ENCODE measurements at regions not wholly inside any gene's neighbourhood (a gene's known extent, or its start where the extent isn't known, plus 50 kb on each side); places are given as distances from the start of the nearest gene placed in this dataset.
"Not testable (repeated sequence)": the region's sequence is repeated elsewhere in the genome, so short reads cannot be mapped to it uniquely, and the experiment has no call there.

DNA sequence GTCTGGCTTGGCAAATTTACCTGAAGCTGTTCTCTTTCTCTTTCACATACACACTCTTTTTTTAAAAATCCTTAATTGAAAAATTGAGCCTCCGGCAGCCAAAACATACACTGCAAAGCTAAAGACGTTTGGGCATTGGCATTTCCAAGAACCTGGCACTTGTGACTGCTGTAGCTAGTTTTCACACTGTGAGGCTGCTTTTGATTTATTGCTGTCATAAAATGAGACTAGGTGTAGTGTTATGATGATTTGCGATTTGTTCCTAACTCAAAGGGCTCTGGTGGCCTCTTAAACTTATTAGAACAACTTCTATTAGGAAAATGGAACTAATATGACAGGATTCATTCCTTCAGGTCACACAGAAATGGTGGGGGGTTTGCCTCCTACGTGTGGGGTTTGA lies 377.1 kb upstream of the FAR2 start:
- TF ChIP-seq POLR2A (IDR thresholded peaks at IDR 0.05; ENCODE audit: low read length) (no peak), GATA1 (IDR thresholded peaks at IDR 0.05; ENCODE audit: low read depth, low read length) (no peak)
- no peak for DNase-seq

DNA sequence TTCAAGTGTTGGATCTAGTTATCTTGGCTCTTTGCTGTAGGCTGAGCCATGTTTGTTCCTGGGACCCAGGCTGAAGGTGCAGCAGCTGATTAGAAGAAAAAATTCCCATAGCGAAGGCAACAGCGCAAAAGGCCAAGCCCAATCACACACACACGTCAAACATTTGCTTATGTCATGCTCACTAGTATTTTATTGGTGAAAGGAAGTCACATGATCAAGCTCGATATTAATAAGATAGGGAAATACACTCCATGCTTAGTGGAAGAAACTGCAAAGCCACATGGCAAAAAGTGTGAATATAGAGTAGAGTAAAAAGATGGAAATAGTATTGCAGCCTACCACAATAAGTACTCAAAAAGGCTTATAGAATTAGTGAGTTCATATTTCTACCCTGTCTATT lies 373.5 kb upstream of the FAR2 start:
- no peak for DNase-seq
- TF ChIP-seq POLR2A (IDR thresholded peaks at IDR 0.05; ENCODE audit: low read length) = no peak
- TF ChIP-seq GATA1 (IDR thresholded peaks at IDR 0.05; ENCODE audit: low read depth, low read length) = no peak

DNA sequence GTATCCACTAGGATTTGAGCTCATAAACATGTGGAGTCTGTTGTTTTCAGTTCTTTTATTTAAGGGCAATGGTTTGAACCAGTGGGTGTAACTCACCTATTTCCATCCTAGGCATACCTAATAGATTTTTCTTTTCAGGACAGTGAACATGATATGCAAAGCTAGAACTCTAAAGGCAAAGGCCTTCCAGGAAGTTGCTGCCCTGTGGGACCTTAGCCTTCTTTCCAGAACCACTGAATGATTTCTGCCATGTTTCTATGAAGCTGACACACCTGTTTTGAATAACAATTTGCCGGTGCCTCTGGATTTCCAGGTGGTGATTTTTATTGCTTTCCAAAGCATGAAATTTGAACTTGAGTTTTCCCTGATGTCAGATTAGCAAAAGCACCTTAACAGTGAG lies 372.9 kb upstream of the FAR2 start:
- TF ChIP-seq POLR2A (IDR thresholded peaks at IDR 0.05; ENCODE audit: low read length) (no peak), GATA1 (IDR thresholded peaks at IDR 0.05; ENCODE audit: low read depth, low read length) (no peak)
- DNase-seq = no peak

DNA sequence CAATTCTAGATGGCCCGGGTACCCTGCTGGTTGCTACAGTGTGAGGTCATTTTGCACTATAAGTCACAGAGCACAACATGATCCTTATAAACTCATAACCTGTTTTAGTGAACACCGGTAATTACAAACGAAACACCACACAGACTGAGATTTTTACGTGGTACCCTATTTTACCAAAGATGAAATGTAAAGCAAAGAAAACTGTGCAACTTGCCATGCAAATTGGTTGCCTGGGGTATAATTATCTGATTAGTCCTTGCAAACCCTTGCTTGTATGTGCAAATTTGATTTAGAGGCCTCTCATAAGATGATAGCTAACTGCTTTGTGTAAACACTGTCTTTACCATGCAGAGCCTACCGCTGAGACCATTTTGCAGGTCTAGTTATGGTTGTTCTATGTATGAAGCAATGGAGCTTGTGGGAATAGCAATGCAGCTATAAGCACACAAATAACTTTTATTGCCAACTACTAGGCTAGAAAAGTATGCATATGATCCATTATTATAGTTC lies 372.1 kb upstream of the FAR2 start:
- DNase-seq = no peak
- no peak for TF ChIP-seq POLR2A (IDR thresholded peaks at IDR 0.05; ENCODE audit: low read length)
- TF ChIP-seq GATA1 (IDR thresholded peaks at IDR 0.05; ENCODE audit: low read depth, low read length) = no peak

DNA sequence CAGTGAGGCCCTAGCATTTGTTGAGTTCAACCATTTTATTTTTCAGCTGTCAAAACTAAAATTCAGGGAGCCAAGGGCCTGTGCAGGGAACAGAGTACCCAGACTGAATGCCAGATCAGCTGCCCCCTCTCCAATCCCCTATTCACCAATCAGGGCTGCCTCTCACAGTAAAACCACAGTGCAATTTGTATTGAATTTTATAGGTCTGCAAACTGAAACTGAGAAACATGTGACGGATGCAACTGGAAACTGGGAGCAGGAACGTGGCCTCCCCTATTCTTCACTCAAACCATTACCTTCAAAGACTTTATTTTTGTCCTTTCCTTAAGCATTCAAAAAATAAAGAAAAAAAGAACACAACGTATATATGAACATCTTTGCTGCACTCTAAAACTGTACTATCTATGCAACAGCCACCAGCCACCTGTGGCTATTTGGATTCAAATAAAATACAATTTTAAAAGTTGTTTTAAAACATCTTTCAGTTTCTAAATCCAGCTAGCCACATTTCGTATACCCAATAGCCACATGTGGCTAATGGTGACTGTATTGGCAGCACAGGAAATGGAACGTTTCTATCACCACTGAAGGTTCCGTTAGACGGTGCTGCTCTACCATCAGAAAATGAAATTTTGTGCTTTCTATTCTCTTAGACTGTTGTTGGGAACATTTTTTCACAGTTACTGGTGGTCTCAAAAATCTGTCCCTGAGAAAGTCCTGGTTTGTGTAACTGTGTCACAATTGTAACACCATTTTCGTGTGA lies 371.3 kb upstream of the FAR2 start:
- no peak for DNase-seq
- TF ChIP-seq GATA1 (IDR thresholded peaks at IDR 0.05; ENCODE audit: low read depth, low read length) (no peak), POLR2A (IDR thresholded peaks at IDR 0.05; ENCODE audit: low read length) (no peak)

DNA sequence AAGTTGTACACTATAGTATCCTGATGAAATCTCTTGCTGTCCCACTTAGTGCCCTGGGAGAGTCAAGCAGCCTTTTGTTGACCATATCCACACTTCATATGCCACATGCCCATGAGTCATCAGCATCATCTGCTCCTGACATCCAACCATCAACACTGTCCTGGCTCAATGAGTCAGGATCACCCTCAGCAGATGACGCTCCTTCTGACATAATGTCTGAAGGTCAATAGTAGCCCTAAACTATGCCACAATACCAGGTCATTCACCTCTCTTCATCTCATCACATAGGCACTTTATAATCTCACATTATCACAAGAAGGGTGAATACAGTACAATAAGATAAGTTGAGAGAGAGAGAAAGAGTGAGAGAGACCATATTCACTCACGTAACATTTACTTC lies 369.0 kb upstream of the FAR2 start:
- TF ChIP-seq POLR2A (IDR thresholded peaks at IDR 0.05; ENCODE audit: low read length) = no peak
- no peak for TF ChIP-seq GATA1 (IDR thresholded peaks at IDR 0.05; ENCODE audit: low read depth, low read length)
- peak in 1 of 2 experiments; percentile 13 for DNase-seq

DNA sequence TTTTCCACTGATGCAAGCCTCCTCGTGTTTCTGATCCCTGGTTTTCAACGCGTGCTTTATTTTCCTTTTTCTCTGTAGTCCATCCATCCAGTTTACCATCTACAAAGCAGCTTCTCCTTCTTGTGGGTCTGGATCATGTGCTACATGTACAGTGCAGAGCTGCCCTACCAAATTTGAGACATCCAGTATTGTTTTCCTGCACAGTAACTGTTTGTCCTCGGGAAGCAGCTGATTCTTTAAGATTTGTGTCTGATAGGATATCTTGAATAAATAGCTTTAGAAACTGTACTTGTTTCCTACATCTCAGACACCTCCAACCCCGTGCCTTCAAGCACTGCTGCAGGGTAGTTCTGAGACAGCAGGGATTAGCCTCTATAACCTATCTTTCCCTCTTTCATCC lies 368.1 kb upstream of the FAR2 start:
- TF ChIP-seq POLR2A (IDR thresholded peaks at IDR 0.05; ENCODE audit: low read length) (no peak), GATA1 (IDR thresholded peaks at IDR 0.05; ENCODE audit: low read depth, low read length) (no peak)
- DNase-seq = no peak

DNA sequence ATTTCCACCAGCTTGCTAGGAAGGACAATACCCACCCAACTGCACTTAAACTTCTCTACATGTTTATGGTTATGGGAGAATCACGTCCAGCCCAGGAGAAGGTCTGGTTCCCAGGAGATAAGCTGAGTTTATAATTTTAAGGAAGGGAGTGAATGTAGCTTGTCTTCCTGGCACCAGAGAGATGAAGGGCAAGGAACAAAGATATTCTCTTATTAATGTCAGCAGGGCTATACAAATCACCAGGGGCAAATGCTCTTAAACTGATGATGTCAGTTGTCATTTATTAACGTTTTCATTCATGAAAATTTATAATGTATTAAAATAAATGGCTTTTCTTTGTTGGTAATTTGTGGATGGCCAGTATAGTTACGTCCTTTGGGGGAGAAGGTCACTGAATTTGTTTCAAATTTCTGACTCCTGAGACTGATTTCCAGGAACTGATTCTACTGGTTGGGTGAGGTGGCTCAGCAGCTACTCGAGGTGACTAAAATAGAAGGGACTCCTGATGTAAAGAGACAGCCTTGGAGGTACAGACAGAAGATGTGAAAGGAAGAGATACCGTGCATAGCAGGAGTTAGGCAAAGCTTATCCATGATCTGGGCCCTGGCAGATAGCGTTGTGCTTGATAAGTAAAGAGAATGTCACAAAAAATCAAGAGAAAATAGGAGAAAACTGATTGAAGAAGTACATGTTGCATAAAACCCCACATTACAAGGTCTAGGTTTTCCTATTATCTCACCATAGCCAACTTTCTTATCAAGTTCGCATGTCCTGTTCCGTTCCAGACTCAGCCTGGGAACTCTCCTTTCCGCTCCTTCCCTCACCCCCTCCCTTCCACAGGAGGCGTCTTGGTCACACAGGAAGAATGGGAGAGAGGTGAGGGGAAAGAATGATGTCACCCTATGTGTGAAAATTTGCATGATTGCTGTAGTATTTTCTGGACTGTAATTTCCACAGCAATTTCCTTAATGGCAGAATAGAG lies 367.1 kb upstream of the FAR2 start:
- no peak for DNase-seq
- TF ChIP-seq POLR2A (IDR thresholded peaks at IDR 0.05; ENCODE audit: low read length) (no peak), GATA1 (IDR thresholded peaks at IDR 0.05; ENCODE audit: low read depth, low read length) (no peak)

DNA sequence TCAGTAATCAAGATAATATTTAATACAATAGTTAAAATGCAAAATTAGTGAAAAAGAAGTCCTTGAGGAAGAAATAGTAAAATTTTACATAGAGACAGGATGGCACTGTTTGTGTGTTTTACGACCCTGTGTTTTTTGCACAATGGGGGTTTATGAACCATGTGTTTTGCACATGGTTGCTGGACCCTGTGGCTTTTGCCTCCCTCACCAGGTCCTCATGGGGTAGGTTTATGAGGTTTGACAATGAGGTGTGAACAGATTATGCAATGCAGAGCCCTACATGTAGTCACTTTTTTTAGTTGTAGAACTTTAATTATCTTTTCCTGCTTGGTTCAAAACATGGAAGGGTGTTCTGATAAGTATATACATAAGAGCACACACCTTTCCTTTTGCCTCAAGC lies 366.3 kb upstream of the FAR2 start:
- no peak for TF ChIP-seq POLR2A (IDR thresholded peaks at IDR 0.05; ENCODE audit: low read length)
- no peak for TF ChIP-seq GATA1 (IDR thresholded peaks at IDR 0.05; ENCODE audit: low read depth, low read length)
- no peak for DNase-seq

DNA sequence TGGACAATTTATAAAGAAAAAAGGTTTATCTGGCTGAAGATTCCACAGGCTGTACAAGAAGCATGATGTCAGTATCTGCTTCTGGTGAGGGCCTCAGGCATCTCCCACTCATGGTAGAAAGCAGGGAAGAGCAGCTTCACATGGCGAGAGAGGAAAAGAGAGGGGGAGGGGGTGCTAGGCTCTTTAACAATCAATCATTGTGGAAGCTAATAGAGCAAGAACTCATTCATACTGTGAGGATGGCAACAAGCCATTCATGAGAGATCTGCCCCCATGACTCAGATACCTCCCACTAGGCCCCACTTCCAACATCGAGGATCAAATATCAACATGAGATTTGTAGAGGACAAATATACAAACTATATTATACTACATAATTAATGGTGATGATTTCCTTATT lies 361.9 kb upstream of the FAR2 start:
- DNase-seq = no peak
- TF ChIP-seq POLR2A (IDR thresholded peaks at IDR 0.05; ENCODE audit: low read length) (no peak), GATA1 (IDR thresholded peaks at IDR 0.05; ENCODE audit: low read depth, low read length) (no peak)

DNA sequence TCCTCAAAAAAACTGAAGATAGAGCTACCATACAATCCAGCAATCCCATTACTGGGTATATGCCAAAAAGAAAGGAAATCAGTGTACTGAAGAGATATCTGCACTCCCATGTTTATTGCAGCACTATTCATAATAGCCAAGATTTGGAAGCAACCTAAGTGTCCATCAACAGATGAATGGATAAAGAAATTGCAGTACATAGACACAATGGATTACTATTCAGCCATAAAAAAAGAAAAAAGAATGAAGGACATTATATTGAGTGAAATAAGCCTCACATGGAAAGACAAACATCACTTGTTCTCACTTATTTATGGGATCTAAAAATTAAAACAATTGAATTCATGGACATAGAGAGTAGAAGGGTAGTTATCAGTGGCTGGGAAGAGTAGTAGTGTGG lies 360.8 kb upstream of the FAR2 start:
- not testable (repeated sequence) for DNase-seq

DNA sequence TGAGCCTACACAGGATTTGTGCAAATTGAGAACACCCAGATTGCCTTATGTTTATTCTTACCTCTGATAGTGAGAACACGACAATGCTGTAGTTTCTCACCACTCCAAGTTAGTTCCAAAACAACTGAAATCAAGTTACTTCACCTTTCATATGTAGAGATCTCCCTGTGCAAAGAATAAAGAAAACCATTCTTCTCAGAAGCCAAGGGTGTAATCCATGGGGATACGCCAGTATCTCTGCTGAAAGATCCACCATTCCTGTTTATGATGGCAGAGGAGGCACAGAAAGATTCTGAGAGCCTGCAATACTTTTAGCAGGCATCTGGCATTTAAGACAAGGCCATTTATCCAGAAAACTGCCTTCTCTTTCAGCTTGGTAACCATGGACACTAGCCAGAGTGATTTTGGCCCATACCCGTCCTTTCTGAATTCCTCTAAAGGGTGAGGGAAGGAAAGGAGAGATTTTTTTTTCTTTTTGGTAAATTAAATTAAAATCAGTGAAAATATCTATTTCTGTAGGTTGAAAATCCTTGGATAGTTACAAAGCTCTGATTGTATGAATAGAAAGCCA lies 355.4 kb upstream of the FAR2 start:
- DNase-seq = no peak
- no peak for TF ChIP-seq GATA1 (IDR thresholded peaks at IDR 0.05; ENCODE audit: low read depth, low read length)
- no peak for TF ChIP-seq POLR2A (IDR thresholded peaks at IDR 0.05; ENCODE audit: low read length)

DNA sequence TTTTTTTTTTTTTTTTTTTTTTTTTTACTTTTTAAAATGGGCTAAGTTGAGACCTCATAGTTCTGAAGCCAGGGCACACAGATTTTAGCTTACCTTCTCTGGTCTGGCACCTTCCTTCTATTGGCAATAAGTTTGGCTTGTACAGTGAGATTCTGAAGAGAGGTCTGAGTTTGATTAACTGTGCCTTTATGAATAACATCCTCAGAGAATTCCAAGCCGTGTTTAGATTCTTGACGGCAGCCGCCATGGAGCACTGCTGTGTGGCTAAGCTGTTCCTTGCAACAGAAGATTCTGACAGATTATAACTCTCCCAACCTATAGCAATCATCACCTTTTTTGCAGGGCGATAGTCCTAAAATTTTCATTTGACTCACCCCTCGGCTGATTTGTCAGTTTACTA lies 354.9 kb upstream of the FAR2 start:
- TF ChIP-seq POLR2A (IDR thresholded peaks at IDR 0.05; ENCODE audit: low read length) = no peak
- TF ChIP-seq GATA1 (IDR thresholded peaks at IDR 0.05; ENCODE audit: low read depth, low read length) = no peak
- DNase-seq = no peak

DNA sequence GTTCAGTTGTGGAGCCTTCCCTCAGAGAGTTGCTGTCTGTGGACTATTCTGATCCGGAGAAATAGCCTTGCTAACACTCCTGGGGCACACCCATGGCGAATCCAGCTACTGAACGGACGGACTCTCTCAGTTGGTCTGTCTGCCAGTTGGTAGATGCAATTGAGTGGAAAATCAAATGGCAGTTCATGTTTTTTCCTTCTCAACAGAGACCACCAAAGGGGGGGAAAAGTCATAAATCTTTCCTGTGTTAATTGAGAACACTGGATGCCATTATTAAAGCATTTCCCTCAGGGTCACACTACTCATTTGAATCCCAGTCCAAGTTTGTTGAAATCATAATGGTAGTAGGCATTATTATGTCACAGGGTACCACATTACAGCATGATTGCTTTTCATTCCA lies 354.3 kb upstream of the FAR2 start:
- no peak for DNase-seq
- TF ChIP-seq GATA1 (IDR thresholded peaks at IDR 0.05; ENCODE audit: low read depth, low read length) = no peak
- TF ChIP-seq POLR2A (IDR thresholded peaks at IDR 0.05; ENCODE audit: low read length) = no peak

Data from erythroblast (primary cell).